H1 (cell line): ENCODE measurements at regions not wholly inside any gene's neighbourhood (a gene's known extent, or its start where the extent isn't known, plus 50 kb on each side); places are given as distances from the start of the nearest gene placed in this dataset.

Experiments
- CTCF ChIA-PET: fragments of 300-600 bp; sonication (Branson Sonifier 250); formaldehyde crosslinking; loops from one replicate; lab custom pipeline; 2021; ENCODE audit not compliant: partially characterized antibody; lab: Charles Lee
- POLR2A ChIA-PET: fragments of 300-600 bp; sonication (Branson Sonifier 250); formaldehyde crosslinking; loops from one replicate; lab custom pipeline; 2021; ENCODE audit warnings: inconsistent platforms; ENCODE audit not compliant: partially characterized antibody; lab: Charles Lee
- DNase-seq, 2 experiments: peaks; one replicate each; pipeline versions ENCODE4 v3.0.0 to v3.0.0-alpha.2; 2010 to 2022; ENCODE audit warnings: low spot score in 2 of 2, low read depth in 1 of 2, mixed read lengths in 1 of 2
- FAIRE-seq: peaks from 2 replicates; lab custom pipeline; 2011; peaks lifted over from hg19 to GRCh38; lab: Jason Lieb, UNC
- H2AFZ ChIP-seq: 2 replicates; pipeline ENCODE4 v1.8.1; 2012; ENCODE audit warnings: low read length, inconsistent platforms
- H2AK5ac ChIP-seq: 2 replicates; pipeline ENCODE4 v1.6.1; 2013; ENCODE audit warnings: low read depth, low read length
- H2BK120ac ChIP-seq: replicated peaks from 2 replicates; pipeline ENCODE3; 2013; ENCODE audit warnings: low read depth, low read length, inconsistent platforms
- H2BK12ac ChIP-seq: 2 replicates; pipeline ENCODE4 v1.6.1; 2013; ENCODE audit warnings: low read depth, low read length
- H2BK15ac ChIP-seq: 2 replicates; pipeline ENCODE4 v1.6.1; 2013; ENCODE audit warnings: low read length
- H2BK20ac ChIP-seq: 2 replicates; pipeline ENCODE4 v1.6.1; 2013; ENCODE audit warnings: low read length
- H2BK5ac ChIP-seq: 2 replicates; pipeline ENCODE4 v1.6.1; 2013; ENCODE audit warnings: low read depth, low read length
- H3K14ac ChIP-seq: 2 replicates; pipeline ENCODE4 v1.6.1; 2013; ENCODE audit warnings: inconsistent platforms; ENCODE audit not compliant: insufficient read length
- H3K18ac ChIP-seq: 2 replicates; pipeline ENCODE4 v1.6.1; 2013; ENCODE audit warnings: low read length; ENCODE audit errors: extremely low read depth
- H3K23ac ChIP-seq: 2 replicates; pipeline ENCODE4 v1.6.1; 2013; ENCODE audit warnings: inconsistent platforms; ENCODE audit not compliant: insufficient read length
- H3K23me2 ChIP-seq: 2 replicates; pipeline ENCODE4 v1.6.1; 2013; ENCODE audit warnings: low read depth, low read length
- H3K27ac ChIP-seq: 2 replicates; pipeline ENCODE4 v1.6.1; 2011; ENCODE audit warnings: low read depth, low read length, inconsistent platforms
- H3K27me3 ChIP-seq, 4 experiments: replicated peaks in 1 of 4; 1 replicate in 1 of 4; 2 replicates in 3 of 4; pipeline versions ENCODE4 v1.6.1 to v1.8.1; 2011 to 2013; ENCODE audit warnings: low read length in 3 of 4, mild to moderate bottlenecking in 3 of 4, inconsistent platforms in 2 of 4, mixed read lengths in 2 of 4, moderate library complexity in 1 of 4; ENCODE audit not compliant: control insufficient read depth in 3 of 4, insufficient read depth in 3 of 4; ENCODE audit errors: extremely low read depth in 1 of 4
- H3K36me3 ChIP-seq, 4 experiments: 2 replicates each; pipeline versions ENCODE4 v1.6.1 to v1.8.1; 2011 to 2013; ENCODE audit warnings: mild to moderate bottlenecking in 4 of 4, low read length in 3 of 4, moderate library complexity in 2 of 4, control low read depth in 1 of 4, inconsistent platforms in 1 of 4; ENCODE audit not compliant: insufficient read depth in 4 of 4, control insufficient read depth in 2 of 4
- H3K4ac ChIP-seq: replicated peaks from 2 replicates; pipeline ENCODE3; 2013; ENCODE audit warnings: low read length, low read depth, mixed read lengths, inconsistent platforms; ENCODE audit not compliant: insufficient read length
- H3K4me1 ChIP-seq, 4 experiments: replicated peaks in 1 of 4; 1 replicate in 1 of 4; 2 replicates in 3 of 4; pipeline versions ENCODE4 v1.6.1 to v1.8.1; 2011 to 2013; ENCODE audit warnings: low read length in 3 of 4, inconsistent platforms in 2 of 4, mixed read lengths in 1 of 4; ENCODE audit not compliant: insufficient read depth in 4 of 4, control insufficient read depth in 3 of 4
- H3K4me2 ChIP-seq, 2 experiments: 2 replicates each; pipeline versions ENCODE4 v1.6.1 to v1.8.1; 2011 to 2013; ENCODE audit warnings: low read depth in 2 of 2, low read length in 2 of 2, control low read depth in 1 of 2, inconsistent platforms in 1 of 2, mild to moderate bottlenecking in 1 of 2; ENCODE audit not compliant: insufficient read depth in 1 of 2
- H3K4me3 ChIP-seq, 4 experiments: fragments of 200-600, 300-600 bp in 1 of 4; sonication (generic), shearing (Covaris generic), sonication (Bioruptor Twin) in 1 of 4; 2 replicates each; pipeline versions ENCODE4 v1.5.1 to v1.8.1; 2011 to 2016; ENCODE audit warnings: low read length in 4 of 4, low read depth in 3 of 4, control low read depth in 2 of 4, inconsistent platforms in 2 of 4, mild to moderate bottlenecking in 2 of 4, mixed read lengths in 1 of 4, moderate library complexity in 1 of 4; ENCODE audit not compliant: insufficient read depth in 2 of 4; ENCODE audit errors: extremely low read depth in 1 of 4
- H3K56ac ChIP-seq: replicated peaks from 2 replicates; pipeline ENCODE3; 2013; ENCODE audit warnings: low read depth, mild to moderate bottlenecking, mixed read lengths, low read length, inconsistent platforms; ENCODE audit not compliant: insufficient read length
- H3K79me1 ChIP-seq: 2 replicates; pipeline ENCODE4 v1.6.1; 2013; ENCODE audit warnings: low read depth, low read length, control low read depth
- H3K79me2 ChIP-seq, 2 experiments: 2 replicates each; pipeline versions ENCODE4 v1.6.1 to v1.8.1; 2012 to 2013; ENCODE audit warnings: low read length in 2 of 2, mild to moderate bottlenecking in 2 of 2, inconsistent platforms in 1 of 2; ENCODE audit not compliant: insufficient read depth in 2 of 2, control insufficient read depth in 1 of 2
- H3K9ac ChIP-seq, 4 experiments: replicated peaks in 1 of 4; 1 replicate in 1 of 4; 2 replicates in 3 of 4; pipeline versions ENCODE4 v1.6.1 to v1.8.1; 2011 to 2013; ENCODE audit warnings: low read depth in 3 of 4, low read length in 3 of 4, control low read depth in 2 of 4, mild to moderate bottlenecking in 2 of 4, moderate library complexity in 2 of 4, inconsistent platforms in 1 of 4; ENCODE audit errors: extremely low read depth in 1 of 4
- H3K9me3 ChIP-seq, 2 experiments: 2 replicates each; pipeline versions ENCODE4 v1.6.1 to v1.8.1; 2012 to 2013; ENCODE audit warnings: mild to moderate bottlenecking in 2 of 2, moderate library complexity in 2 of 2, control low read depth in 1 of 2, inconsistent platforms in 1 of 2, low read depth in 1 of 2, low read length in 1 of 2, mixed read lengths in 1 of 2; ENCODE audit not compliant: insufficient read depth in 2 of 2
- H4K20me1 ChIP-seq, 2 experiments: replicated peaks in 1 of 2; 2 replicates each; pipeline versions ENCODE3 to v1.8.1; 2011 to 2013; ENCODE audit warnings: inconsistent platforms in 2 of 2, low read length in 2 of 2, mild to moderate bottlenecking in 1 of 2; ENCODE audit not compliant: insufficient read depth in 2 of 2, control insufficient read depth in 1 of 2
- H4K5ac ChIP-seq: 2 replicates; pipeline ENCODE4 v1.6.1; 2013; ENCODE audit warnings: low read length, low read depth, mixed read lengths, inconsistent platforms; ENCODE audit not compliant: insufficient read length
- H4K8ac ChIP-seq: 2 replicates; pipeline ENCODE4 v1.8.0; 2013; ENCODE audit warnings: mild to moderate bottlenecking, moderate library complexity, low read length, inconsistent platforms; ENCODE audit not compliant: insufficient read depth; ENCODE audit errors: extremely low read depth
- H4K91ac ChIP-seq: replicated peaks from 2 replicates; pipeline ENCODE3; 2013; ENCODE audit warnings: low read length, mixed read lengths, inconsistent platforms; ENCODE audit not compliant: insufficient read length
- ATF2 ChIP-seq: IDR thresholded peaks from 2 replicates; pipeline ENCODE4 v1.6.1; 2012; ENCODE audit warnings: low read length, inconsistent platforms
- CBX5 ChIP-seq: fragments of 300-800, 300-1000 bp; sonication (generic); IDR thresholded peaks from 2 replicates; pipeline ENCODE4 v1.7.1; 2016; ENCODE audit warnings: antibody characterized with exemption, low read length, low read depth
- CHD1 ChIP-seq: IDR thresholded peaks from 2 replicates; pipeline ENCODE4 v1.6.1; 2012; ENCODE audit warnings: low read depth, low read length, improper control_type of control experiment
- CTCF ChIP-seq, 3 experiments: IDR thresholded peaks; 1 replicate in 2 of 3; 2 replicates in 1 of 3; pipeline versions ENCODE4 v1.5.1 to v1.6.1; 2011; ENCODE audit warnings: low read length in 3 of 3, mild to moderate bottlenecking in 3 of 3, inconsistent platforms in 2 of 3, low read depth in 1 of 3, moderate library complexity in 1 of 3; ENCODE audit not compliant: insufficient read depth in 1 of 3; ENCODE audit errors: control extremely low read depth in 1 of 3
- HDAC6 ChIP-seq: IDR thresholded peaks from one replicate; pipeline ENCODE4 v1.7.1; 2012; ENCODE audit warnings: low read depth, mild to moderate bottlenecking, inconsistent platforms, low read length, moderate library complexity
- MAFK ChIP-seq: IDR thresholded peaks from 2 replicates; pipeline ENCODE4 v1.6.1; 2012; ENCODE audit warnings: low read depth, mild to moderate bottlenecking, improper control_type of control experiment, low read length
- POU5F1 ChIP-seq: IDR thresholded peaks from 2 replicates; pipeline ENCODE4 v1.6.1; 2011; ENCODE audit warnings: low read depth, mild to moderate bottlenecking, low read length, moderate library complexity
- RFX5 ChIP-seq: IDR thresholded peaks from 2 replicates; pipeline ENCODE4 v1.6.1; 2011; ENCODE audit warnings: low read depth, low read length, improper control_type of control experiment, borderline replicate concordance
- WGBS, 2 experiments: shearing (Covaris generic) in 1 of 2; methylation state at CpG; one replicate each; pipeline versions ENCODE4 v1.1.6 to v1.1.7; 2013 to 2015; ENCODE audit warnings: low lambda C conversion rate in 2 of 2, mixed read lengths in 2 of 2, inconsistent platforms in 1 of 2, low coverage in 1 of 2, missing lambda C conversion rate in 1 of 2; ENCODE audit not compliant: insufficient replicate concordance in 2 of 2, insufficient coverage in 1 of 2, insufficient read length in 1 of 2; ENCODE audit errors: extremely low coverage in 1 of 2, missing lambda C conversion rate in 1 of 2; 5-methylcytosine and 5-hydroxymethylcytosine counted together

GRCh38 chr2:120863661-120864320, 128.1 kb downstream of the GLI2 start:
- ChIA-PET POLR2A (interaction anchor here (0.6 to 1.3 kb wide), 2 partner anchors 11 to 111 kb away, joined by 3 read pairs; no protein-coding TSS in a partner anchor), CTCF (interaction anchor here (0.6 to 17.5 kb wide), 6 partner anchors 6 to 213 kb away, joined by 3 to 158 read pairs (median 46); no protein-coding TSS in a partner anchor)
- no peak overlapping the region for H2BK5ac ChIP-seq
- no peak overlapping the region for H4K91ac ChIP-seq
- no peak overlapping the region for H3K9ac ChIP-seq
- DNase-seq: no peak
- H3K79me1 ChIP-seq: peaks cover 25% of the 10 kb centered on the region
- no peak overlapping the region for H3K23ac ChIP-seq
- H3K27ac ChIP-seq: no peak overlapping the region
- no peak overlapping the region for H2BK120ac ChIP-seq
- WGBS, 2 experiments: 85% methylated on average over 10 of the region's 10 CpGs; no CpG with 5 or more reads in 1 of the 2 experiments
- no peak overlapping the region for H2BK15ac ChIP-seq
- no peak overlapping the region for H3K18ac ChIP-seq
- H3K4ac ChIP-seq: no peak overlapping the region
- FAIRE-seq: no peak
- peaks cover 33 to 34% of the 10 kb centered on the region in 2 experiments for H4K20me1 ChIP-seq
- H2AK5ac ChIP-seq: no peak overlapping the region
- H3K56ac ChIP-seq: no peak overlapping the region
- peak overlapping the region; percentile 5; the same call in 1 of the 2 replicates for H4K8ac ChIP-seq
- H3K4me1 ChIP-seq: peaks cover 11 to 50% (median 27%) of the 10 kb centered on the region in 4 experiments
- H2AFZ ChIP-seq: no peak overlapping the region
- H3K79me2 ChIP-seq: peaks cover 0 to 46% of the 10 kb centered on the region in 2 experiments; a peak in 2 of 4 replicates
- H3K9me3 ChIP-seq: no peaks in the 10 kb centered on the region
- H2BK20ac ChIP-seq: no peak overlapping the region
- H3K23me2 ChIP-seq: no peaks in the 10 kb centered on the region
- peaks cover 0 to 3% (median 0%) of the 10 kb centered on the region in 4 experiments; a peak in 1 of 7 replicates for H3K27me3 ChIP-seq
- no peak overlapping the region for H3K4me3 ChIP-seq
- no peak overlapping the region for H3K4me2 ChIP-seq
- H3K36me3 ChIP-seq: no peaks in the 10 kb centered on the region
- H3K14ac ChIP-seq: no peak overlapping the region
- no peak overlapping the region for H2BK12ac ChIP-seq
- no peak overlapping the region for H4K5ac ChIP-seq
- TF ChIP-seq CHD1 (no peak), ATF2 (no peak), CBX5 (no peak), MAFK (no peak), HDAC6 (no peak), RFX5 (no peak), CTCF (IDR thresholded peaks at IDR 0.05; ENCODE audit: control extremely low read depth in 1 of 3, insufficient read depth in 1 of 3, low read depth in 1 of 3, low read length in 3 of 3) (no peak), POU5F1 (no peak)
